COLO668 (cell line): ENCODE measurements at regions not wholly inside any gene's neighbourhood (a gene's known extent, or its start where the extent isn't known, plus 50 kb on each side); places are given as distances from the start of the nearest gene placed in this dataset.

Experiments used
- DNase-seq: peaks from one replicate; lab custom pipeline; 2025; ENCODE audit not compliant: unreplicated experiment; lab: John Stamatoyannopoulos, UW

DNA sequence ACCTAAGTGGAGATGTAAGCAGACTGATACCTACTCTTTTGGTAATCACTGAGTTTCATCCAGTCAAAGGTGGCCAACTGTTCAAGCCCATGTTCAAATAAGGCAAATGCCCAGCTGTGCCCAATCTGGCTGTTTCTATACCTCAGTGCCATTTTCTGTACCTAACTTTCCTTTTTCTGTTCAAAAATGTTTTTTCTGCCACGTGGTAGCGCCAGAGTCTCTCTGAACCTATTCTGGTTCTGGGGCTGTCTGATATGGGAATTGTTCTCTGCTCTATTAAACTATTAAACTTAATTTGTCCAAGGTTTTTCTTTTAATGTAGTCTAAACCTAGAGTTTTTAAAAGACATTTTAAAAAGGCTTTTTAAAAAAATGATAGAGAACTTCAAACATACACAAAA lies 391.2 kb downstream of the NOVA1 start:
- DNase-seq = no peak

DNA sequence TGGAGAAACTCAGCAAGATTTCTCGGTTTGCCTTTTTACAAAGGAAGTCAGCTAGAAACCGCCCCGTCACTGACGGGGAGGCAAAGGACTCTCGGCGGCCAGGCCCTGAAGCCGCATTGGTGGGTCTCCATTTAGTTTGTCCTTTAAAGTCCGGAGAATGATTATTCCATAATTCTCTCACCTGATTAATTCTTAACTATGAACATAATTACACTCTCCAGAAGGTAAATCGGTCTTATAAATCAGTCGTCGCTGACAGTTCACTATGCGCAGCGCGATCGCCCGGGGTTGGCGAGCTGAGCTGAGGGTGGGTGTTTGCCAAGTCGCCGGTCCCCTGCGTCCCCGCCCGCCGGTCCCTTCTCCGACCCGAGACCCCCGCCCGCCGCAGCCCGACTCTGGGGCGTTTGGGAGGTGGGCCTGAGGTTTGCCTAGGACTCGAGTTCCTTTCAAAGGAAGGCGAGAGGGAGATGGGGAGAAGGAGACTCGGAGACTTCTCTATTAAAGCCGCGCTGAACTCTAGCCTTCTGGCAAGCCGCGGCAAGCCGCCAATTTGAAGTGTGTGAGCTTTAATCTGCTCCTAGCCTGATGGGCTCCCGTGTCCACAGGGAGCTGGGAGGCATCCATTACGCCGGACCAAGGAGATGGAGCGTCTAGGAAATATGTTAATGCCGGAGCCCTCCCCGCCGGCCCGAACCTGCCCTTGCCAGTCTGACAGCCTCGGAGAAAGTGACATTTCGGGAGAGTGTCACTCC lies 392.9 kb downstream of the NOVA1 start:
- no peak for DNase-seq

GRCh38 chr14:26204366-26204727 lies 393.5 kb downstream of the NOVA1 start:
- DNase-seq = no peak

DNA sequence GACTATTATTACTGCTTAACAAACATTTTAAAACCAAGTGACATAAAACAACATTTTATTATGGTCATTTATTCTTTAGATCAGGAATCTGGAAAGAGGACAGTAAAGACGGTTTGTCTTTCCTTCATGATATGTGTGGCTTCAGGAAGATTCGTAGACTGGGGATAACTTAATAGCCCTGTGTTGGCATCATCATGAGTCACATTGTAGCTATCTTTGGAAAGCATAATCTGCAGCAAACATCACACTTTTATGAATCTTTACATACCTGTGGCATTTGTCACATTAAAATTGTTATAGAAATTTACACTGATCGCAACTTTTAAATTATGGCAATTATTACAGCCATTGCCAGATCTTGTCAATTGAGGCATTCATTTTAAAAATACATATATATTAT lies 397.1 kb downstream of the NOVA1 start:
- DNase-seq = no peak

GRCh38 chr14:26199590-26200370 lies 398.1 kb downstream of the NOVA1 start:
- DNase-seq = no peak

DNA sequence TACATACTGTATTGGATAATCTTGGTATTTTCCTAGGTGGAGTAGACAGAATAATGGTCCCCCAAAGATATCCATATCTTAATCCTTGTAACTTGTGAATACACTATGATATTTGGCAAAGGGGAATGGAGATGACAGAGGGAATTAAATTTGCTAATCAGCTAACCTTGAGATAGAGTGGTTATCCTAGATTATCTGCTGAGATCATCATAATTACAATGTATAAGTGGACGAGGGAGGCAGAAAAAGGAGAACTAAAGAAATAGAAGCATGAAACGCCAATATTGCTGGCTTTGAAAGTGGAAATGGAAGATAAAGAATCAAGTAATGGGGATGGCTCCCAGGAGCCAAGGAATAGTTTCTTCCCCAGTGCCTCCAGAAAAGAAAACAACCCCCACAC lies 398.7 kb downstream of the NOVA1 start:
- DNase-seq = no peak

- DNase-seq = no peak
These were observed 403.0 kb downstream of the NOVA1 start for GRCh38 chr14:26194816-26195215.

- no peak for DNase-seq
These were observed 406.2 kb downstream of the NOVA1 start for GRCh38 chr14:26191671-26192070.

DNA sequence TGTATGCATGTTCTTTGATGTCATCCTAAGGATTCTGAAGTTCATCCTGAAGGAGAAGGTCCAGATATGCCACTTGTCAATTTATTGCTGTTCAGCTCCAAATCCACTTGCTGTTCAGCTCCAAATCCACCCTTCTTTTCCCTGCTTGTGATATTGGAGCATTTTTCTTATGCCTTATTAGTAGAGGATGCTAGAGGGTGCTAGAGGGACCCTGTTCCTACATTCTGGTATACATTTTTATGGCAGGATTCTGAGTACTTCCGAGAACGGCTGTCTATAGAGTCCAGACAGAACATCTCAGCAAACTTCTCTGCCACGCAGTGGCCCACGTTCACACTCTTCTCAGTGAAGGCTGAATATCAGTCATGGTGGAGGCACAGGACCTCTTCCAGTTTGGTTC lies 406.7 kb downstream of the NOVA1 start:
- no peak for DNase-seq

DNA sequence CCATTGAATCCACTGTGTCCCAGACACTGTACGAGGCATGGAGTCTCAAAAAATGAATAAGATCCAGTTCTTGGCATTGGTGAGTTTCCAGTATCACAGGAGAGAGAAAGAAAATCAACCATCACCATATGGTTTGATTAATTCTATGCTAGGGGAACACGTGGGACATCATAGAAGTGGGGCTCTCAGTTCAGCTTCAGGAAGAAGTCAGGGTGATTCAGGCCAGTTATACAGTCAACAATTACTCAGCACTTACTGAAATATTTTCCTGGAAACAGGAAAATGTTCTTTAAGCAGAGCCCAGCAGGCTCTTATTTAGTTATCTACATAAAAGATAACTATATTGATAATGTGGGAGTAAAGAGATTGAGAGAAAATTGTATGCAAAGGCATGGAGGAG lies 407.2 kb downstream of the NOVA1 start:
- no peak for DNase-seq

- no peak for DNase-seq
These were observed 409.7 kb downstream of the NOVA1 start for GRCh38 chr14:26187996-26188620.

DNA sequence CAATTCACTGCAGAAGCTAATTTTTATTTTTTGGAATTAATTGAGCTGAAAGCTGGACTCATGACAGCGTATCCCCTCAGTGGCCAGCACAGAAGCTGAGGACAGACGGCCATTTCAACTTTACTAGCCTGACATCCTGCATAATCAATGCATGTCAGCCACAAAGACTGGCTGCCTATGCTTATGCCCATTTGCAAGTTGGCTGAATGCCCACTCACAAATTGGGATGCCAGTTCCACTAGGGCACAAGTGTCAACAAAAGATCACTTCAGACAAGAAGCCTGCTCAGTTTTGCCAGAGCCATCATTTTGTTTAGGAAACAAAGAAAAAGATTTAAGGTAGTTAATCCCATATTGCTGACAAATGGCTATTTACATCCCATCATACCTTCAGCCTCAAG lies 417.6 kb downstream of the NOVA1 start:
- peak; percentile 9 for DNase-seq

- no peak for DNase-seq
These were observed 422.2 kb downstream of the NOVA1 start for GRCh38 chr14:26175658-26176057.

- no peak for DNase-seq
These were observed 423.4 kb downstream of the NOVA1 start for GRCh38 chr14:26174395-26174794.

GRCh38 chr14:26173581-26174110 lies 424.2 kb downstream of the NOVA1 start:
- no peak for DNase-seq

DNA sequence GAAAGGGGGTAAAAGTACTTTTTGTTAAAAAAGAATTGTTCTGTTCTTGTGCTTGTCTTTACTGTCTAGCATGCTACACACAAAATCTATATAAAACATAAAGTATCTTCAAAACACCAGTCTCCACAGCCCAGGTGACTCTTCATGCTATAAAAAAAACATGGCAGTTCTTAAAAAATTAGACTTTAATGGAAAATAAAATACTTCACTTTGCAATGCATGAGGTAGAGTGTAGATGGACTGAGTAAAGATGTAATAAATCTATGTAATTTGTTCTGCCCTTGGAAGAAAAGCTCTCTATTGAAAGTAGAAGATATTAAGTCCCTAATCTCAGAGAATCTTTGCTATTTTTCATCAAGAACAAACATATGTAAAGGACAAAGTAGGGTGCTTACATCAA lies 425.4 kb downstream of the NOVA1 start:
- no peak for DNase-seq

DNA sequence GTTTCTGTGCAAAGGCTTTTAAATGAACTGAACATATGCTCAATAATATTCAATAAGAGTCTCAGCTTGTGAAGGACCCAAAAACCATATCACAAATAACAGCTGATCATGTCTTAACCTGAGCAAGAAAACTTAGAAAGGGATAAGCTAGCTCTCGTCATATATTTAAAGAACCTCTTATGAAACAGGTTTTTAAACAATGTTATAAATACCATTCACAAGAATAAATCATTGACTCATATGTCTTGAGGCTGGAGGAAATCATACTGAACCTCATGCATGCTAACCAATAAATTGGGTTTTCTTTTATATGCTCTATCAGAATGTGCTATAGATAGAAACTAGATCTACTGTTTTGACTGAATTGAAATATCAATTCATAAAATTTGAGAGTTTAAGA lies 426.9 kb downstream of the NOVA1 start:
- no peak for DNase-seq

- DNase-seq = peak; percentile 24
These were observed 434.1 kb downstream of the NOVA1 start for GRCh38 chr14:26163761-26164160.

DNA sequence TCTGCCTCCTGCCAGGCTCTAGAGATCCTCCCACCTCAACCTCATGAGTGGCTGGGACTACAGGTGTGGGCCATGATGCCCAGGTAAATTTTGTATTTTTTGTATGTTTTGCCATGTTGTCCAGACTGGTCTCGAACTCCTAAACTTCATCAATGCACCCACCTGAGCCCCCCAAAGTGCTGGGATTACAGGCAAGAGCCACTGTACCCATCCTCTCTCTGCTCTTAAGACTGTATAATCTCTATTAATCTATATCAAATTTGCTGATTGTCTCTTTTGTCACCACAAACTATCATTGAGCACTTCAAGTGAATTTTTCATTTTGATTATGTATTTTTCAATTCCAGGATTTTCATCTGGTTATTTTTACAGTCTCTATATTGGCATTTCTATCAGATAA lies 440.3 kb downstream of the NOVA1 start:
- DNase-seq = no peak

DNA sequence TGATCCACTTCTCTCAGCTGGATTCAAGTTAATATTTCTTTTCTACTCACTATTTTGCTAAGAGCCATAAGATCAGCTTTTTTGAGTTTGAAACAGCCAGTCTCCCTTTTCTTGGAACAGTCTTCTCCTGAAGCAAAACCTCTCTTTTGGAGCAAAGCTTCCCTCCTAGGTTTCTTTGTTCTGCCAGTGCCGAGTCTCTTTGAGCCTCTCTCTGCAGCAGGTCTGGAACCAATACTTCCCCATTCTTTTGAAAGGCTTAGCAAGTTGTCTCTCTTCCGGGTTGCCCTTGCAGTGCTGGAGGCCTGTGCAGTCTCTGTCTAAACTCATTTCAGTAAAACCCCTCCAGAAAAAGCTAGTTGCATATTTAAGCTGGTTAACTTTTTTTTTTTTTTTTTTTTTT lies 454.8 kb downstream of the NOVA1 start:
- no peak for DNase-seq

DNA sequence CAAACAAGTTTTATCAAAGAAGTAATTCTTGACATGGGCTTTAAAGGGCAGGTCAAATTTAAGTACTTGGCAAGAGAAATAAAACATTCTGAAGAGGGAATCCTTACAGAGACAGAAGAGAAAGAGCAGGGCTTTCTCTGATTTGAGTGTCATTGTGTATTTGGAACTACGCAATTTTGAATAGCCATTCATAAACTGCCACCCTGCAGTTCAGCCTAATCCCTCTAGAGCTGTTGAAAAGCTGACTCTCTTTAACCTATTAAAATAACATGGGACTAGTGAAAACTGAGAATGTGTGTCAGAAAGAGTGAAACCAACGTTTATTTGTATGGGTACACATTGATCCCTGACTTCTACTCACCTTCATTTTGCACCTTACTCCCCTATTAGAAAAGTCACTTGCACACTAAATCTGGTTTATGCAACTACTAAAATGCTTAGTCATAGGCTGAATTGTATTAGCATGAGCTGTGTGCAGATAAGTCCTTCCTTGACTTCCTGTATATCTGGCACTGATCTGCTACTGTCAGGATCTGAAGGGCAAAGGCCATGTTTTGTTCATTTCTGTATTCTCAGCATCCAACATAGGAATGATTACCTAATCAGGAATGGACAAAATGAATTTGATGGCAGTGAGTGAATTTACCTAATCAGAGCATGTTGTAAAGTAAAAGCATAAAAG lies 458.9 kb downstream of the NOVA1 start:
- no peak for DNase-seq
